OCI-LY7 (cell line): ENCODE measurements at regions not wholly inside any gene's neighbourhood (a gene's known extent, or its start where the extent isn't known, plus 50 kb on each side); places are given as distances from the start of the nearest gene placed in this dataset.

Experiments
- BruUV-seq: library from RNA; stranded (reverse); fragments of 400-500 nt; replicated peaks from 2 replicates; lab custom pipeline; 2021; lab: Mats Ljungman, UMichigan
- CTCF ChIA-PET: fragments of 300-600 bp; sonication (Branson Sonifier 250); formaldehyde crosslinking; loops from one replicate; lab custom pipeline; 2022; ENCODE audit warnings: antibody characterized with exemption; ENCODE audit not compliant: unreplicated experiment; lab: Charles Lee
- POLR2A ChIA-PET: fragments of 300-600 bp; sonication (Branson Sonifier 250); formaldehyde crosslinking; loops from one replicate; lab custom pipeline; 2022; ENCODE audit warnings: antibody characterized with exemption; lab: Charles Lee
- DNase-seq: peaks from one replicate; pipeline ENCODE4 v3.0.0-alpha.2; 2015; ENCODE audit warnings: low spot score
- H2AFZ ChIP-seq: fragments of 200-600 bp; sonication (generic), shearing (Covaris generic); 2 replicates; pipeline ENCODE4 v1.6.1; 2014; ENCODE audit warnings: mild to moderate bottlenecking, antibody characterized with exemption, low read length, moderate library complexity
- H3K27ac ChIP-seq: fragments of 200-600 bp; sonication (generic); 2 replicates; pipeline ENCODE4 v1.5.1; 2014; ENCODE audit warnings: mixed run types, low read depth, mild to moderate bottlenecking, moderate library complexity, low read length, inconsistent platforms; ENCODE audit not compliant: poor library complexity, severe bottlenecking
- H3K36me3 ChIP-seq: fragments of 200-600 bp; sonication (generic); 2 replicates; pipeline ENCODE4 v1.6.1; 2014; ENCODE audit warnings: mild to moderate bottlenecking, antibody characterized with exemption, low read length, moderate library complexity, mixed read lengths; ENCODE audit not compliant: insufficient read depth
- H3K4me1 ChIP-seq: fragments of 200-600 bp; sonication (generic); 2 replicates; pipeline ENCODE4 v1.5.1; 2014; ENCODE audit warnings: mild to moderate bottlenecking, low read length; ENCODE audit not compliant: insufficient read depth, poor library complexity, severe bottlenecking
- H3K4me2 ChIP-seq: fragments of 200-600 bp; sonication (generic); 2 replicates; pipeline ENCODE4 v1.6.1; 2014; ENCODE audit warnings: mild to moderate bottlenecking, low read length
- H3K4me3 ChIP-seq: fragments of 200-600 bp; sonication (generic); 2 replicates; pipeline ENCODE4 v1.5.1; 2014; ENCODE audit warnings: mild to moderate bottlenecking, low read depth, low read length; ENCODE audit not compliant: poor library complexity, severe bottlenecking
- H3K79me2 ChIP-seq: fragments of 200-600 bp; sonication (generic); 2 replicates; pipeline ENCODE4 v1.6.1; 2016; ENCODE audit warnings: low read depth, mild to moderate bottlenecking, low read length, moderate library complexity, mixed read lengths; ENCODE audit not compliant: insufficient read depth
- H3K9me2 ChIP-seq: fragments of 200-600 bp; sonication (generic); 2 replicates; pipeline ENCODE4 v1.6.1; 2016; ENCODE audit warnings: mild to moderate bottlenecking, low read length, mixed read lengths; ENCODE audit not compliant: insufficient read depth
- H3K9me3 ChIP-seq: fragments of 200-600 bp; sonication (generic); 2 replicates; pipeline ENCODE4 v1.6.1; 2014; ENCODE audit warnings: mild to moderate bottlenecking, mixed run types, low read length, mixed read lengths
- H4K20me1 ChIP-seq: fragments of 200-600 bp; sonication (generic); 2 replicates; pipeline ENCODE4 v1.6.1; 2014; ENCODE audit warnings: mild to moderate bottlenecking, antibody characterized with exemption, low read length, moderate library complexity, mixed read lengths; ENCODE audit not compliant: insufficient read depth
- CTCF ChIP-seq: fragments of 200-600 bp; sonication (generic); conservative IDR thresholded peaks from 2 replicates; pipeline ENCODE4 v1.5.1; 2014; ENCODE audit warnings: mild to moderate bottlenecking, antibody characterized with exemption, low read length, moderate library complexity, mixed read lengths
- EZH2phosphoT487 ChIP-seq: fragments of 200-600 bp; sonication (generic); IDR thresholded peaks from 2 replicates; pipeline ENCODE4 v1.6.1; 2018; ENCODE audit warnings: low read depth, borderline replicate concordance, mild to moderate bottlenecking, mixed run types, antibody characterized with exemption, low read length, moderate library complexity, mixed read lengths
- intact Hi-C: fragments of 100-400 bp; cut with micrococcal nuclease; formaldehyde crosslinking; loops from one replicate; pipeline ENCODE4 v1.10.0; 2022; ENCODE audit not compliant: unreplicated experiment

- Histone ChIP-seq H3K79me2 (no peaks in the 10 kb centered on the region), H2AFZ (no peak overlapping the region), H3K27ac (no peak overlapping the region), H3K4me3 (no peak overlapping the region), H3K36me3 (no peaks in the 10 kb centered on the region), H3K4me1 (no peaks in the 10 kb centered on the region), H3K9me2 (no peaks in the 10 kb centered on the region), H3K9me3 (no peaks in the 10 kb centered on the region), H4K20me1 (no peaks in the 10 kb centered on the region), H3K4me2 (no peak overlapping the region)
- intact Hi-C loops = no loop called here
- DNase-seq = no peak
- CTCF ChIA-PET = no interaction called here
- BruUV-seq = no TSS peak
- TF ChIP-seq CTCF (no peak), EZH2phosphoT487 (no peak)
- POLR2A ChIA-PET = interaction anchor here (0.7 kb wide), 1 partner anchor 27 kb away, joined by 3 read pairs; no protein-coding TSS in a partner anchor
These were observed 151.0 kb upstream of the PRSS1 start for GRCh38 chr7:142598297-142598696.

- H3K27ac ChIP-seq = no peak overlapping the region
- no peak for TF ChIP-seq CTCF
- TF ChIP-seq EZH2phosphoT487 = no peak
- H3K36me3 ChIP-seq = no peaks in the 10 kb centered on the region
- H3K4me3 ChIP-seq = no peak overlapping the region
- DNase-seq = no peak
- CTCF ChIA-PET = no interaction called here
- H3K9me2 ChIP-seq = no peaks in the 10 kb centered on the region
- H3K4me2 ChIP-seq = no peak overlapping the region
- no peaks in the 10 kb centered on the region for H3K4me1 ChIP-seq
- intact Hi-C loops = no loop called here
- H3K79me2 ChIP-seq = no peaks in the 10 kb centered on the region
- POLR2A ChIA-PET = interaction anchor here (0.6 kb wide), 1 partner anchor 276 kb away, joined by 3 read pairs; no protein-coding TSS in a partner anchor
- BruUV-seq = no TSS peak
- no peak overlapping the region for H2AFZ ChIP-seq
- H4K20me1 ChIP-seq = no peaks in the 10 kb centered on the region
- H3K9me3 ChIP-seq = no peaks in the 10 kb centered on the region
These were observed 151.7 kb upstream of the PRSS1 start for GRCh38 chr7:142597547-142597946.

GRCh38 chr7:142595816-142596516 lies 153.3 kb upstream of the PRSS1 start:
- Histone ChIP-seq H3K4me3 (no peak overlapping the region), H3K4me2 (no peak overlapping the region), H4K20me1 (no peaks in the 10 kb centered on the region), H3K36me3 (no peaks in the 10 kb centered on the region), H3K4me1 (no peaks in the 10 kb centered on the region), H3K9me3 (no peaks in the 10 kb centered on the region), H3K79me2 (no peaks in the 10 kb centered on the region), H3K9me2 (no peaks in the 10 kb centered on the region), H2AFZ (no peak overlapping the region), H3K27ac (no peak overlapping the region)
- intact Hi-C loops = no loop called here
- DNase-seq = no peak
- POLR2A ChIA-PET = interaction anchor here (1.0 kb wide), 1 partner anchor 12 kb away, joined by 3 read pairs; no protein-coding TSS in a partner anchor
- no peak for TF ChIP-seq CTCF
- TF ChIP-seq EZH2phosphoT487 = no peak
- BruUV-seq = no TSS peak
- CTCF ChIA-PET = no interaction called here
